ENCODE measurements at regions not wholly inside any gene's neighbourhood (a gene's known extent, or its start where the extent isn't known, plus 50 kb on each side); places are given as distances from the start of the nearest gene placed in this dataset.

DNA sequence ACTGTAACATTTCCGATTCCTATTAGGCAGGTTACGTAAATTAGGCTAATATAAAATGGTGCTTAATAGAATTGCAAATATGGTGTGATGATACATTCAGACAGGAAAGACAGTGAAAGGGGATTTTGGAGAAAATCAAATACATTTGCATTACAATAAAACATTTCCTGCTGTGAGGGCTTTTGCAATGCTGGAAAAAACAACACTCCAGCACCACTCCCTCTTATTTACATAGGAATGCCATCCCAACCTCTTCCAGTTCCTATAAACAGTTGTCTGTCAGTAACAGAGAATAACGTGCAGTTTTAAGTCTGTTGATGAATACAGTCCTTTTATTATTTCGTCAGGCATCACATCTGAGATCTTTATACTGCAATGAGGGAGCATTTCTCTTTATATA is 298.8 kb upstream of the FANCL start:
- ATAC-seq (no peak), DNase-seq (no peak)
- Histone ChIP-seq H3K27ac (no peak overlapping the region), H3K4me1 (no peaks in the 10 kb centered on the region), H3K27me3 (ENCODE audit: insufficient read depth in 3 of 3, low read length in 2 of 3) (no peaks in the 10 kb centered on the region), H3K4me3 (no peak overlapping the region), H3K9me3 (no peaks in the 10 kb centered on the region), H3K36me3 (ENCODE audit: insufficient read depth in 1 of 2, low read depth in 1 of 2) (no peaks in the 10 kb centered on the region)
- WGBS, 3 donors = 45 to 48% (median 47%) methylated on average over 4 of the region's 4 CpGs
- TF ChIP-seq, protein P1, sequence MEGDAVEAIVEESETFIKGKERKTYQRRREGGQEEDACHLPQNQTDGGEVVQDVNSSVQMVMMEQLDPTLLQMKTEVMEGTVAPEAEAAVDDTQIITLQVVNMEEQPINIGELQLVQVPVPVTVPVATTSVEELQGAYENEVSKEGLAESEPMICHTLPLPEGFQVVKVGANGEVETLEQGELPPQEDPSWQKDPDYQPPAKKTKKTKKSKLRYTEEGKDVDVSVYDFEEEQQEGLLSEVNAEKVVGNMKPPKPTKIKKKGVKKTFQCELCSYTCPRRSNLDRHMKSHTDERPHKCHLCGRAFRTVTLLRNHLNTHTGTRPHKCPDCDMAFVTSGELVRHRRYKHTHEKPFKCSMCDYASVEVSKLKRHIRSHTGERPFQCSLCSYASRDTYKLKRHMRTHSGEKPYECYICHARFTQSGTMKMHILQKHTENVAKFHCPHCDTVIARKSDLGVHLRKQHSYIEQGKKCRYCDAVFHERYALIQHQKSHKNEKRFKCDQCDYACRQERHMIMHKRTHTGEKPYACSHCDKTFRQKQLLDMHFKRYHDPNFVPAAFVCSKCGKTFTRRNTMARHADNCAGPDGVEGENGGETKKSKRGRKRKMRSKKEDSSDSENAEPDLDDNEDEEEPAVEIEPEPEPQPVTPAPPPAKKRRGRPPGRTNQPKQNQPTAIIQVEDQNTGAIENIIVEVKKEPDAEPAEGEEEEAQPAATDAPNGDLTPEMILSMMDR (IDR thresholded peaks at IDR 0.05) = no peak
- intact Hi-C loops (cut with DNase I) = no loop called here

GRCh38 chr2:58535990-58536389 is 294.9 kb upstream of the FANCL start:
- 25 to 31% (median 27%) methylated on average over 4 of the region's 4 CpGs for WGBS, 3 donors
- Histone ChIP-seq H3K36me3 (ENCODE audit: insufficient read depth in 1 of 2, low read depth in 1 of 2) (no peaks in the 10 kb centered on the region), H3K4me1 (no peaks in the 10 kb centered on the region), H3K27ac (no peak overlapping the region), H3K9me3 (no peaks in the 10 kb centered on the region), H3K27me3 (ENCODE audit: insufficient read depth in 3 of 3, low read length in 2 of 3) (no peaks in the 10 kb centered on the region), H3K4me3 (no peak overlapping the region)
- intact Hi-C loops (cut with DNase I) = no loop called here
- TF ChIP-seq, protein P1 (IDR thresholded peaks at IDR 0.05) = no peak
- ATAC-seq (no peak), DNase-seq (no peak)

DNA sequence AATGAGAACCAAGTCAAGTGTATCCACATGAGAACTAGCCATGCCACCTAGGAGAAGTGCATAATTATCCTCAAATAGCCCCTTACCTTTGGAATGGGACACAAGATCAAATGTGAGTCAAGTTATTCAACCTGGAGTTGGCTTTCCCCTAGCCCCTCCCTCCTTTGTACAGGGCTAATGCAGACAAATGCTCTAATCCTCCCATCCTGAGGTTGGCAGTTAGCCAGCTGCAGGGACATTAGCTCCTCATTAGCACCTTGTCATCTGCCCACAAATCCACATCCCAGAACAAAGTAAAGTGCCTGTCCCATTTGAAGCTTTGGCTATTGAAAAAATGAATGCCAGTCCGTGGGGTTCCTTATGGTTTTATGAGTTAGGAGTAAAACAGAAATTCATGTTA is 294.1 kb upstream of the FANCL start:
- ATAC-seq (no peak), DNase-seq (no peak)
- H3K4me3 ChIP-seq = no peak overlapping the region
- H3K36me3 ChIP-seq (ENCODE audit: insufficient read depth in 1 of 2, low read depth in 1 of 2) = no peaks in the 10 kb centered on the region
- TF ChIP-seq, protein P1 (IDR thresholded peaks at IDR 0.05) = no peak
- H3K4me1 ChIP-seq = no peaks in the 10 kb centered on the region
- H3K9me3 ChIP-seq = no peaks in the 10 kb centered on the region
- WGBS, 3 donors = 22 to 34% (median 33%) methylated on average over 1 of the region's 1 CpG
- no peak overlapping the region for H3K27ac ChIP-seq
- intact Hi-C loops (cut with DNase I) = no loop called here
- H3K27me3 ChIP-seq (ENCODE audit: insufficient read depth in 3 of 3, low read length in 2 of 3) = no peaks in the 10 kb centered on the region

DNA sequence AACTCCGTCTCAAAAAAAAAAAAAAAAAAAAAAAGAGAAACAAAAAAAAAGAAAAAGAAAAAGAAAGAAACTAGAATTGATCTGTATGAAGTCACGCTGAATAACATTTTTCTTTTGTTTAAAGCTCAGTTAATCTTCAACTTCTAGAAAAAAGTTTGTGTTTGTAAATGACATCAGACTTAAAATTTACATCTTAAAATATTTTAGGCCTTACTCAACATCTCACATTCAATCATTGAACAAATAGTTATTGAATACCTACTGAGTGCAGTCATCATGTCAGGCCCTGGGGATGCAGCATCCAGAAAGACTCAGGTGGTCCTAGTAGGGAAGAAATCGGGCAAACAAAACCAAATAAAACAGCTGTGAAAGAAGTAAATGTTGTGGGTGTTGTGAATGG is 292.3 kb upstream of the FANCL start:
- Histone ChIP-seq H3K4me1 (no peaks in the 10 kb centered on the region), H3K27ac (no peak overlapping the region), H3K9me3 (no peaks in the 10 kb centered on the region), H3K4me3 (no peak overlapping the region), H3K36me3 (ENCODE audit: insufficient read depth in 1 of 2, low read depth in 1 of 2) (no peaks in the 10 kb centered on the region), H3K27me3 (ENCODE audit: insufficient read depth in 3 of 3, low read length in 2 of 3) (no peaks in the 10 kb centered on the region)
- 74 to 90% (median 80%) methylated on average over 3 of the region's 3 CpGs for WGBS, 3 donors
- TF ChIP-seq, protein P1 (IDR thresholded peaks at IDR 0.05) = no peak
- ATAC-seq (no peak), DNase-seq (no peak)
- intact Hi-C loops (cut with DNase I) = no loop called here

DNA sequence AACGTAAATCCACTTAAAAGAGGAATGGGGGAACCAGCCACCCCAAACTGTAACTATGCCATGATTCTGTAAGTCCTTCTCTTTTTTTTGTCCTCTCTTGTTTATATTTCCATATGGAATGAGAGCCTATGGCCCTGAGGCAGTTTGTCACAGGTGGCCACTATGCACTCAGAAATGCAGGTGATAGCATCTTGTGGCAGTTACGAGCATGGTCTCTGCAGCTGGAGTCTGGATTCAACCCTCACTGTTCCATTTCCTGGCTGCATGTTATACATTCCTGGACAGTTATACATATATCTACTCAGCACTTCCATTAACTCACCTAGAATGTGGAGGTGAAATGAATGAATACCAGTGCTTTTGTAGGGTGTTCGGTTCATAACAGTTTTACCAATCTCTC is 291.5 kb upstream of the FANCL start:
- WGBS, 3 donors = 83 to 94% (median 89%) methylated on average over 3 of the region's 3 CpGs
- Histone ChIP-seq H3K4me3 (no peak overlapping the region), H3K9me3 (no peaks in the 10 kb centered on the region), H3K4me1 (no peaks in the 10 kb centered on the region), H3K27ac (no peak overlapping the region), H3K27me3 (ENCODE audit: insufficient read depth in 3 of 3, low read length in 2 of 3) (no peaks in the 10 kb centered on the region), H3K36me3 (ENCODE audit: insufficient read depth in 1 of 2, low read depth in 1 of 2) (no peaks in the 10 kb centered on the region)
- TF ChIP-seq, protein P1 (IDR thresholded peaks at IDR 0.05) = no peak
- DNase-seq (no peak), ATAC-seq (no peak)
- intact Hi-C loops (cut with DNase I) = no loop called here
